SK-N-MC (cell line): ENCODE measurements at regions not wholly inside any gene's neighbourhood (a gene's known extent, or its start where the extent isn't known, plus 50 kb on each side); places are given as distances from the start of the nearest gene placed in this dataset.

ENCODE experiments used
- EZH2 ChIP-seq: fragments of 200-600 bp; sonication (generic); IDR thresholded peaks from one replicate; pipeline ENCODE4 v1.6.1; 2017; ENCODE audit warnings: antibody characterized with exemption
- POLR2AphosphoS5 ChIP-seq: IDR thresholded peaks from 2 replicates; pipeline ENCODE4 v1.6.1; 2012; ENCODE audit warnings: mild to moderate bottlenecking, low read depth, low read length, borderline replicate concordance

DNA sequence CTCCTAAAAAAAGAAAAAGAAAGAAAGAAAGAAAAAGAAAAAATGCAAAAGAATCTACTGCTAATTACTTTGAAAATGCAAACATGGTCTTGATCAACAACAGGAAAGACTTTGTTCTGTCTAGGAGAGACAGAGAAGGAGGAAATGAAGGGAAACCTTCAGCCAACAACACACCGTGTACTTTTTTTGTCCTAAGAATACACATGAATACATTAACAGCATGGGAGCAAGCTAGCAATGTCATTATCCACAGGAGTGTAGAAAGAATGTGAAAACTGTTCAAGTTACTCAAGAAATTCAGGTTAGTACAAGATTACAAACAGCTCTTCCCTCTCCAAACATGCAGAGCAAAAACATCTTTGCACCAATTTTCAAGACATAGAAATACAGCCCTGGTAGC is 326.3 kb downstream of the UBE3D start:
- TF ChIP-seq EZH2 (no peak), POLR2AphosphoS5 (no peak)
